Activated naive CD8-positive, alpha-beta T cell (primary cell): ENCODE measurements at regions not wholly inside any gene's neighbourhood (a gene's known extent, or its start where the extent isn't known, plus 50 kb on each side); places are given as distances from the start of the nearest gene placed in this dataset.
"Not testable (repeated sequence)": the region's sequence is repeated elsewhere in the genome, so short reads cannot be mapped to it uniquely, and the experiment has no call there.

Source experiments
- H3K27ac Mint-ChIP-seq: one replicate; pipeline ENCODE4 v1.8.0; 2021; ENCODE audit warnings: mixed read lengths
- H3K27me3 Mint-ChIP-seq: one replicate; pipeline ENCODE4 v1.8.0; 2021; ENCODE audit warnings: mixed read lengths
- H3K36me3 Mint-ChIP-seq: one replicate; pipeline ENCODE4 v1.8.0; 2021; ENCODE audit warnings: mixed read lengths
- H3K4me1 Mint-ChIP-seq: one replicate; pipeline ENCODE4 v1.8.0; 2021; ENCODE audit warnings: low read depth, mixed read lengths
- H3K4me3 Mint-ChIP-seq: one replicate; pipeline ENCODE4 v1.8.0; 2021; ENCODE audit warnings: mild to moderate bottlenecking, mixed read lengths
- H3K9me3 Mint-ChIP-seq: one replicate; pipeline ENCODE4 v1.8.0; 2021; ENCODE audit warnings: low read depth, mixed read lengths

DNA sequence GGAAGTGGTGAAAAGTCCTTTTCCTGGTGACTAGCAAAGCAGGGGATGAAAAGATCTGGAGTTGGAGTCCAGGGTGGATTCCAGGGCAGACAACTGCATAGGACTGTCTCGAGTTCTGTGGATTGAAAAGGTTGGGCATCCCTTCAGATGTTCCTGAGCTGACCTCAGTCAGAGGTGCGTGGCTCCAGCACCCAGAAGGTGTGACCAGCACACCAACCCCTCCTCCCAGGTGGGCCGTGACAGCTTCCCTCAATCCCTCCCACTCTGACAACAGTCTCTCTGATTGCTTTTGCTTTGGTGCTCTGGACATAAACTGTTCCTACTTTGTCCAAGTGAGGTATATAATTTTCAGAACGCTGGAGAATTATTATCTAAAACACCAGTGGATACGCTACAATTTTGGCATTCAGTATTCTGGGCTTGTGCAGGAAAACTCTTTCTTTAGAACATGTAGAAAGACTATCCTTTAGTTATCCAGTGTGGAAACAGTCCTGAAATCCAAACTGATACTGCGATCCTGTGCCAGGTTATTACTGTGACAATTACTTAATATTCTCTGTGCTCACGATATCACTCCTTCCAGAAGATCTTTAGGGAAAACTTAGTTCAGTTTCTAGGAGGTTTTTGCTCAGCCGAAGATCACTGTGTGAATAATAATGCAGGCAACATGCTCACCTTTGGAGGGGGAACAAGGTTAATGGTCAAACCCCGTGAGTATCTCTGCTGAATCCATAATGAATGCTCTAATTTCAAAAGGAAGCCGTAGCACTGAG, 87.9 kb downstream of the DAD1 start:
- Mint-ChIP-seq H3K4me1 (peaks cover 30% of the 10 kb centered on the region), H3K4me3 (peak overlapping the region; percentile 93), H3K27ac (peak overlapping the region; percentile 96), H3K27me3 (no peaks in the 10 kb centered on the region), H3K9me3 (no peaks in the 10 kb centered on the region), H3K36me3 (peaks cover 35% of the 10 kb centered on the region)

- no peaks in the 10 kb centered on the region for H3K9me3 Mint-ChIP-seq
- peaks cover 30% of the 10 kb centered on the region for H3K36me3 Mint-ChIP-seq
- peaks cover 26% of the 10 kb centered on the region for H3K4me1 Mint-ChIP-seq
Measured at GRCh38 chr14:22500525-22500924, 88.5 kb downstream of the DAD1 start.

DNA sequence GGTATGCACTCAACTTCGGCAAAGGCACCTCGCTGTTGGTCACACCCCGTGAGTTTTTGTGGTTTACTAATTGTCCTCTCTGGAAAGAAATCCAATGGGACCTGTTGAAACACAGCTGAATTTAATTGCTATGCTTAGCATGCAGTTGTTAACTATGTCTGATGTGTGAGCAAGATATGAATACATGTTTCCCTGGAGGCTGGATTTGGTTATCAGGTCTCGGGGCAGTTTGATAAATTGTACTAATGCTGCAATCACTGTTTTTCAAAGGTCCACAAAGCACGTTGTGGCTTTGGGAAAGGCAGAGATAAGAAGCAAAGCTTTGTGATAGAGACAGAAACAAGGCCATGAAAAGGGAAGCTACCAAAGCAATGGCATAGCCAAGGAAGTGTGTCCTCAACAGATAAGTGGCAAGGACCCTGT, 91.3 kb downstream of the DAD1 start:
- Mint-ChIP-seq H3K27ac (peak overlapping the region; percentile 96), H3K36me3 (peaks cover 23% of the 10 kb centered on the region), H3K4me1 (peaks cover 16% of the 10 kb centered on the region)

More at GRCh38 chr14:22500525-22500924, 88.5 kb downstream of the DAD1 start:
- Mint-ChIP-seq H3K4me3 (peak overlapping the region; percentile 93), H3K27me3 (no peaks in the 10 kb centered on the region), H3K27ac (peak overlapping the region; percentile 96)

DNA sequence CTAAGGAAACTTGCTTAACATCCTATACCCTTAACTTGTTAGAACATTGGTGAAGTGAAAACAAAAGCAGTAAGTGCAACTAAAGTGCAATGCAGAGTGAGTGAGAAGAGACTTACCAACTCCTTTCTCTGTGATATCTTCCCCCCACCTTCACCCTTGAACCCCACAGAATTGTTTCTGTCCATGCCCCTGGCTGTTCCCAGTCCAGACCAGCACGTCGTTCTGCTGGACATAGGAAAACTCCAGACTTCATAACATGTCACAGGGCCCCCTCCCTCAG, 91.9 kb downstream of the DAD1 start:
- H3K36me3 Mint-ChIP-seq = peaks cover 25% of the 10 kb centered on the region
- H3K27me3 Mint-ChIP-seq = no peaks in the 10 kb centered on the region
- H3K4me3 Mint-ChIP-seq = peak overlapping the region; percentile 93
- H3K9me3 Mint-ChIP-seq = no peaks in the 10 kb centered on the region
- peaks cover 18% of the 10 kb centered on the region for H3K4me1 Mint-ChIP-seq
- peak overlapping the region; percentile 96 for H3K27ac Mint-ChIP-seq

More for the DNA sequence above, 91.3 kb downstream of the DAD1 start:
- H3K4me3 Mint-ChIP-seq = peak overlapping the region; percentile 93
- H3K27me3 Mint-ChIP-seq = no peaks in the 10 kb centered on the region
- no peaks in the 10 kb centered on the region for H3K9me3 Mint-ChIP-seq

GRCh38 chr14:22494486-22495135, 94.4 kb downstream of the DAD1 start:
- Mint-ChIP-seq H3K4me1 (peaks cover 18% of the 10 kb centered on the region), H3K36me3 (peaks cover 13% of the 10 kb centered on the region), H3K4me3 (peak overlapping the region; percentile 93), H3K27me3 (no peaks in the 10 kb centered on the region), H3K9me3 (no peaks in the 10 kb centered on the region), H3K27ac (peak overlapping the region; percentile 96)

- Mint-ChIP-seq H3K36me3 (peaks cover 10% of the 10 kb centered on the region), H3K4me1 (peaks cover 12% of the 10 kb centered on the region), H3K4me3 (peak overlapping the region; percentile 93), H3K27ac (peak overlapping the region; percentile 96), H3K9me3 (no peaks in the 10 kb centered on the region), H3K27me3 (no peaks in the 10 kb centered on the region)
Measured at GRCh38 chr14:22493753-22494152, 95.3 kb downstream of the DAD1 start.

DNA sequence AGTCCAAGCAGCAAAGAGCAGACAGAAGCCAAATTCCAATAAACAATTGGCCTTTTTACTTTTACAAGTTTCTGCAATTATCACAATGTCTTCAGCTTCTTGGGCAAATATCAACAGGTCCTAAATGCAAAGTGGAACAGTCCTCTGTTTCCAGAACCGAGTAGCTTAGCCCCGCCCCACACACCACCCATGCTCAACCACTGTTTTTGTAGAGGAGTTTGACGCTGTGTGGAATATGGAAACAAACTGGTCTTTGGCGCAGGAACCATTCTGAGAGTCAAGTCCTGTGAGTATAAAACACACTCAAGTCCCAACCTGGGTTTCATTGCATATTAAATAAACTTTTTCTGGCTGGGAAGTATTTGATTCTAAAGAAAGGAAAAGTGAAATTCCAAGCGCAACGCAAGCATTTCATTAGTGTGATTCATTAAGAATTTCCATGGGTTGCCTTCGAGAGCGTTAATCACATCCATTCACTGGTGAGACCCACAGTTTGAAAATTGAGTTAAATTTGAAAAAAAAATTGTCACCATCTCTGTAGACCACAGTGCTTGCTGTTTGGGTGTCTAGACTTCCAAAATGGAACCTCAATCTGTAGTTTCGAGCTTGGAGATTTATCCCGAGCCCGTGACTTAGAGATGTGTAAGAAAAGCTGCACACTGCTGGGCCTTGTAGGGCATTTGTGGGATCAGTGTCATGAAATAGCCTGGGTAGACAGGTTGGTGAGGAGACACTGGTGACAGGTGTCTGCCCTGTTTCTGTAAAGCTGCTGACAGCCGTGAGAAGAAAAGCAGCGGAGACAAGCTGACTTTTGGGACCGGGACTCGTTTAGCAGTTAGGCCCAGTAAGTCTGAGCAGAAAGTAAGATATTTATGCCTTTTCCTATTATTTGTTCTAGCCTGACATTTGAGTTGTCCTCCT, 96.1 kb downstream of the DAD1 start:
- peaks cover 13% of the 10 kb centered on the region for H3K4me1 Mint-ChIP-seq
- H3K9me3 Mint-ChIP-seq = no peaks in the 10 kb centered on the region
- peak overlapping the region; percentile 93 for H3K4me3 Mint-ChIP-seq
- H3K27me3 Mint-ChIP-seq = no peaks in the 10 kb centered on the region
- H3K27ac Mint-ChIP-seq = peak overlapping the region; percentile 96
- peaks cover 13% of the 10 kb centered on the region for H3K36me3 Mint-ChIP-seq

GRCh38 chr14:22491683-22492621, 97.1 kb downstream of the DAD1 start:
- H3K27ac Mint-ChIP-seq = peak overlapping the region; percentile 96
- peaks cover 9% of the 10 kb centered on the region for H3K36me3 Mint-ChIP-seq
- H3K27me3 Mint-ChIP-seq = no peaks in the 10 kb centered on the region
- H3K4me1 Mint-ChIP-seq = peaks cover 13% of the 10 kb centered on the region
- no peaks in the 10 kb centered on the region for H3K9me3 Mint-ChIP-seq
- H3K4me3 Mint-ChIP-seq = peak overlapping the region; percentile 93

GRCh38 chr14:22491053-22491452, 98.0 kb downstream of the DAD1 start:
- H3K9me3 Mint-ChIP-seq, H3K27me3 Mint-ChIP-seq, H3K36me3 Mint-ChIP-seq: not testable (repeated sequence)
- peak overlapping the region; percentile 96 for H3K27ac Mint-ChIP-seq
- H3K4me3 Mint-ChIP-seq = peak overlapping the region; percentile 93
- H3K4me1 Mint-ChIP-seq = peaks cover 11% of the 10 kb centered on the region

DNA sequence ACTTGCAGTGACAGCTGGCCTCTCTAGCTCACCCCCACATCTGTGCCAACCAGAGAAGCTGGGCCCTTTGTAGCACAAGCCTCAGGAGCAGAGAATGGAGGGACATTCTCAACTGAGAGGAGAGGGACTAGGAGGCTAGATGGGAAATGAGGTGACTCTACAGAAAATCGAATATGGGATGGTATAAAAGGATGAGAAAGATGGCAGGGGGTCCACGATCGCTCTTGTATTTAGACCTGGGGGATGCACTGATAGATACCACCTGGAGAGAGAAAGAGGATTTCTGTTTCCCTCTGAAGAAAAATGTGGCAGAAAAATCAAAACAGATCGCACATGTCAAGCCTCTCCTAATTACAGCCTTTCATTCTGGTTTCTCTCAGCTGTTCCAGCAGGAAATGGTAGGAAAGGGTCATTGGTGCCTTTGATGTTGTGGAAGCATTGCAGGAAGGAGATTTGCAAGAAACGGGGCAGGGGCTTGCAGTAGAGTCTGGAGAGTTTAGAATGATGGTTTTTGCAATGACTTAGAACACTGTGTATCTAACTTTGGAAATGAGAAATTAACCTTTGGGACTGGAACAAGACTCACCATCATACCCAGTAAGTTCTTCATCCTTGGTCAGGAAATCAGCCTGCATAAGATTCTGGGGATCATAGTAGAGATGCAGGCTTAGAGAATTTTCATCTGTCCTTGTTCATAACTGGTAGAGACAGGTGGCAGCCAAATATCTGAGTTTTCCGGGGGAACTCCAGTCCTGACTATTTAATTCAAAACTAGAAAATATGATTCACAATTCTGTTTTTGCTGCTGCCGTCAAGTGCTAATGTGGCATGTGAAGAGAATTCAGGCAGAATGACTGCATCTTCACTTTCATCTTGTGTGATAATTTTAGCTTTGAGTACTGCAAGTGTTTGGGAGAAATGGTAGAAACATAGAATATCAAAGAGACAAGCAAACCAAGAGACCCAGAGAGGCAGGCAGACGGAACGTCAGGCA, 98.8 kb downstream of the DAD1 start:
- H3K27me3 Mint-ChIP-seq = no peaks in the 10 kb centered on the region
- peak overlapping the region; percentile 93 for H3K4me3 Mint-ChIP-seq
- H3K27ac Mint-ChIP-seq = peak overlapping the region; percentile 96
- H3K4me1 Mint-ChIP-seq = peaks cover 8% of the 10 kb centered on the region
- peaks cover 9% of the 10 kb centered on the region for H3K36me3 Mint-ChIP-seq
- no peaks in the 10 kb centered on the region for H3K9me3 Mint-ChIP-seq

DNA sequence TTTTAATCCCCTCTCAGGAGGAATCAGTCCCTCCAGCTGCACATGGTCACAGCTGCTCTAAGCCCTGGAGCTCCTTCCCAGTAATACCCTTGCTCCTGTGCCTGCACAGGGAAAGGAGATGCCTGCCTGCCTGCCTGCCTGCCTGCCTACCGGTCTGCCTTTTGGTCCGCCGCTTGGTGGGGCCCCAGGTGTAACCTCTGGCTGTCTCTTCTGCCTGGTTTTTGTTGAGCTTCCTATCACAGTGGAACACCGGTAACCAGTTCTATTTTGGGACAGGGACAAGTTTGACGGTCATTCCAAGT, 99.8 kb downstream of the DAD1 start:
- Mint-ChIP-seq H3K4me3 (peak overlapping the region; percentile 93), H3K27ac (peak overlapping the region; percentile 96), H3K9me3 (no peaks in the 10 kb centered on the region), H3K27me3 (no peaks in the 10 kb centered on the region), H3K4me1 (peaks cover 8% of the 10 kb centered on the region), H3K36me3 (peaks cover 9% of the 10 kb centered on the region)

- H3K4me3 Mint-ChIP-seq = peak overlapping the region; percentile 93
- H3K27me3 Mint-ChIP-seq = no peaks in the 10 kb centered on the region
- H3K9me3 Mint-ChIP-seq = no peaks in the 10 kb centered on the region
- H3K4me1 Mint-ChIP-seq = peaks cover 8% of the 10 kb centered on the region
- H3K27ac Mint-ChIP-seq = peak overlapping the region; percentile 96
- H3K36me3 Mint-ChIP-seq = peaks cover 9% of the 10 kb centered on the region
Measured at GRCh38 chr14:22488522-22489243, 100.3 kb downstream of the DAD1 start.

- Mint-ChIP-seq H3K27ac (peak overlapping the region; percentile 96), H3K27me3 (no peaks in the 10 kb centered on the region), H3K4me1 (peaks cover 8% of the 10 kb centered on the region), H3K9me3 (no peaks in the 10 kb centered on the region), H3K36me3 (peaks cover 6% of the 10 kb centered on the region), H3K4me3 (peak overlapping the region; percentile 93)
Measured at GRCh38 chr14:22487941-22488340, 101.1 kb downstream of the DAD1 start.
